DMS114 treated with DMSO at 0.1 percent for 48 hours (cell line): ENCODE measurements at regions not wholly inside any gene's neighbourhood (a gene's known extent, or its start where the extent isn't known, plus 50 kb on each side); places are given as distances from the start of the nearest gene placed in this dataset.

ENCODE experiments used
- DNase-seq: peaks from one replicate; lab custom pipeline; 2025; ENCODE audit not compliant: unreplicated experiment; lab: John Stamatoyannopoulos, UW

- DNase-seq, result no peak
Measured at GRCh38 chr17:77467521-77467920, 326.8 kb downstream of the SEC14L1 start.

- no peak for DNase-seq
Measured at GRCh38 chr17:77468897-77469296, 328.1 kb downstream of the SEC14L1 start.

- DNase-seq, result no peak
Measured at GRCh38 chr17:77470330-77470786, 329.6 kb downstream of the SEC14L1 start.

- DNase-seq, result no peak
Measured at GRCh38 chr17:77470800-77471733, 330.3 kb downstream of the SEC14L1 start.

- DNase-seq, result no peak
Measured at GRCh38 chr17:77471984-77472461, 331.3 kb downstream of the SEC14L1 start.

- no peak for DNase-seq
Measured at GRCh38 chr17:77472468-77473310, 331.9 kb downstream of the SEC14L1 start.

GRCh38 chr17:77473615-77474226 lies 333.0 kb downstream of the SEC14L1 start:
- DNase-seq, result no peak

GRCh38 chr17:77474292-77474988 lies 333.7 kb downstream of the SEC14L1 start:
- no peak for DNase-seq

GRCh38 chr17:77475016-77475976 lies 334.5 kb downstream of the SEC14L1 start:
- DNase-seq, result no peak

GRCh38 chr17:77476006-77476405 lies 335.2 kb downstream of the SEC14L1 start:
- no peak for DNase-seq

GRCh38 chr17:77476498-77476897 lies 335.7 kb downstream of the SEC14L1 start:
- no peak for DNase-seq

- no peak for DNase-seq
Measured at GRCh38 chr17:77476931-77477805, 336.4 kb downstream of the SEC14L1 start.

GRCh38 chr17:77478281-77478680 lies 337.5 kb downstream of the SEC14L1 start:
- no peak for DNase-seq

GRCh38 chr17:77478899-77479298 lies 338.1 kb downstream of the SEC14L1 start:
- DNase-seq, result no peak

- no peak for DNase-seq
Measured at GRCh38 chr17:77479372-77480198, 338.8 kb downstream of the SEC14L1 start.

GRCh38 chr17:77480199-77480508 lies 339.4 kb downstream of the SEC14L1 start:
- no peak for DNase-seq

GRCh38 chr17:77480509-77481215 lies 339.9 kb downstream of the SEC14L1 start:
- DNase-seq, result no peak
